CD8-positive, alpha-beta memory T cell (primary cell): ENCODE measurements at regions not wholly inside any gene's neighbourhood (a gene's known extent, or its start where the extent isn't known, plus 50 kb on each side); places are given as distances from the start of the nearest gene placed in this dataset.
"Not testable (repeated sequence)": the region's sequence is repeated elsewhere in the genome, so short reads cannot be mapped to it uniquely, and the experiment has no call there.

Source experiments
- CTCF ChIA-PET: fragments of 350-600 bp; sonication (Branson Sonifier 250); formaldehyde crosslinking; loops from one replicate; lab custom pipeline; 2021; ENCODE audit warnings: antibody characterized with exemption; lab: Charles Lee
- POLR2A ChIA-PET: fragments of 350-600 bp; sonication (Branson Sonifier 250); formaldehyde crosslinking; loops from one replicate; lab custom pipeline; 2021; ENCODE audit warnings: antibody characterized with exemption; lab: Charles Lee
- DNase-seq, 5 donors: peaks; one replicate each; pipeline versions ENCODE4 v3.0.0 to v3.0.0-alpha.2; 2020 to 2022; ENCODE audit warnings: mixed read lengths in 1 of 5
- H3K27ac ChIP-seq: one replicate; pipeline ENCODE4 v1.7.0; 2013; ENCODE audit warnings: low read depth, mild to moderate bottlenecking, low read length, moderate library complexity
- H3K27me3 ChIP-seq: 2 replicates; pipeline ENCODE4 v1.7.0; 2013; ENCODE audit warnings: low read length, mild to moderate bottlenecking; ENCODE audit not compliant: insufficient read depth, poor library complexity, severe bottlenecking
- H3K36me3 ChIP-seq: 2 replicates; pipeline ENCODE4 v1.7.0; 2013; ENCODE audit warnings: mild to moderate bottlenecking, low read length, moderate library complexity; ENCODE audit not compliant: insufficient read depth
- H3K4me1 ChIP-seq: 2 replicates; pipeline ENCODE4 v1.7.0; 2013; ENCODE audit warnings: mild to moderate bottlenecking, low read length, moderate library complexity; ENCODE audit not compliant: insufficient read depth
- H3K4me3 ChIP-seq: 2 replicates; pipeline ENCODE4 v1.7.0; 2013; ENCODE audit warnings: mild to moderate bottlenecking, low read length
- H3K9me3 ChIP-seq: 2 replicates; pipeline ENCODE4 v1.7.0; 2013; ENCODE audit warnings: mild to moderate bottlenecking, low read length
- H3K27ac Mint-ChIP-seq, 8 donors: one replicate each; pipeline ENCODE4 v1.8.0; 2020 to 2021; ENCODE audit warnings: mixed read lengths in 8 of 8, mild to moderate bottlenecking in 6 of 8, inconsistent platforms in 3 of 8, moderate library complexity in 3 of 8
- H3K27me3 Mint-ChIP-seq, 2 donors: one replicate each; pipeline ENCODE4 v1.8.0; 2020 to 2021; ENCODE audit warnings: mixed read lengths in 2 of 2, mild to moderate bottlenecking in 1 of 2, moderate library complexity in 1 of 2
- H3K36me3 Mint-ChIP-seq, 3 donors: one replicate each; pipeline ENCODE4 v1.8.0; 2020 to 2021; ENCODE audit warnings: mixed read lengths in 3 of 3, inconsistent platforms in 1 of 3, mild to moderate bottlenecking in 1 of 3
- H3K4me1 Mint-ChIP-seq, 3 donors: one replicate each; pipeline ENCODE4 v1.8.0; 2020 to 2021; ENCODE audit warnings: mixed read lengths in 3 of 3, inconsistent platforms in 1 of 3, mild to moderate bottlenecking in 1 of 3
- H3K4me3 Mint-ChIP-seq, 7 donors: one replicate each; pipeline ENCODE4 v1.8.0; 2020 to 2021; ENCODE audit warnings: mixed read lengths in 7 of 7, mild to moderate bottlenecking in 6 of 7, moderate library complexity in 4 of 7, inconsistent platforms in 2 of 7
- H3K9me3 Mint-ChIP-seq, 5 donors: one replicate each; pipeline ENCODE4 v1.8.0; 2020 to 2022; ENCODE audit warnings: mixed read lengths in 5 of 5, mild to moderate bottlenecking in 3 of 5, moderate library complexity in 2 of 5, inconsistent platforms in 1 of 5

GRCh38 chr12:31906557-31907301 is 52.5 kb upstream of the RESF1 start:
- Histone ChIP-seq H3K9me3 (no peaks in the 10 kb centered on the region), H3K4me3 (no peak overlapping the region), H3K36me3 (no peaks in the 10 kb centered on the region), H3K27ac (no peak overlapping the region), H3K4me1 (no peaks in the 10 kb centered on the region), H3K27me3 (no peaks in the 10 kb centered on the region)
- Mint-ChIP-seq H3K36me3 (peaks cover 3 to 27% (median 11%) of the 10 kb centered on the region in 3 donors), H3K4me1 (peaks cover 0 to 14% (median 8%) of the 10 kb centered on the region in 3 donors), H3K4me3 (no peak overlapping the region), H3K9me3 (peaks cover 13 to 25% (median 24%) of the 10 kb centered on the region in 5 donors), H3K27me3 (no peaks in the 10 kb centered on the region), H3K27ac (peak overlapping the region in 1 of 8 donors; percentile 46)
- ChIA-PET POLR2A (no interaction called here), CTCF (no interaction called here)
- no peak for DNase-seq

GRCh38 chr12:31903025-31903424 is 56.2 kb upstream of the RESF1 start:
- H3K27me3 Mint-ChIP-seq, result no peaks in the 10 kb centered on the region
- H3K27ac Mint-ChIP-seq, result no peak overlapping the region
- Histone ChIP-seq H3K9me3 (peaks cover 6% of the 10 kb centered on the region), H3K27ac (no peak overlapping the region), H3K4me3 (no peak overlapping the region), H3K4me1 (peaks cover 13% of the 10 kb centered on the region), H3K36me3 (no peaks in the 10 kb centered on the region), H3K27me3 (no peaks in the 10 kb centered on the region)
- ChIA-PET CTCF (interaction anchor here (0.9 kb wide), 1 partner anchor 221 kb away, joined by 3 read pairs; no protein-coding TSS in a partner anchor), POLR2A (interaction anchor here (0.7 kb wide), 1 partner anchor 98 kb away, joined by 3 read pairs; no protein-coding TSS in a partner anchor)
- H3K4me3 Mint-ChIP-seq, result no peak overlapping the region
- peaks cover 8 to 40% (median 12%) of the 10 kb centered on the region in 3 donors for H3K36me3 Mint-ChIP-seq
- H3K4me1 Mint-ChIP-seq, result peaks cover 15 to 31% (median 25%) of the 10 kb centered on the region in 3 donors
- no peak for DNase-seq
- H3K9me3 Mint-ChIP-seq, result peaks cover 17 to 41% (median 30%) of the 10 kb centered on the region in 5 donors

GRCh38 chr12:31900271-31900670 is 58.9 kb upstream of the RESF1 start:
- H3K27ac Mint-ChIP-seq, result peak overlapping the region in 2 of 8 donors; percentile 41 to 46
- no peaks in the 10 kb centered on the region for H3K27me3 Mint-ChIP-seq
- no peaks in the 10 kb centered on the region for H3K27me3 ChIP-seq
- no peak overlapping the region for H3K4me3 ChIP-seq
- H3K4me1 Mint-ChIP-seq, result peaks cover 39 to 48% (median 41%) of the 10 kb centered on the region in 3 donors
- H3K27ac ChIP-seq, result no peak overlapping the region
- no peak overlapping the region for H3K4me3 Mint-ChIP-seq
- peaks cover 36% of the 10 kb centered on the region for H3K4me1 ChIP-seq
- POLR2A ChIA-PET, result interaction anchor here (0.6 to 1.1 kb wide), 2 partner anchors 38 to 97 kb away, joined by 3 read pairs; no protein-coding TSS in a partner anchor
- no peaks in the 10 kb centered on the region for H3K36me3 ChIP-seq
- H3K36me3 Mint-ChIP-seq, result peaks cover 12 to 40% (median 24%) of the 10 kb centered on the region in 3 donors
- peaks cover 20% of the 10 kb centered on the region for H3K9me3 ChIP-seq
- CTCF ChIA-PET, result interaction anchor here (1.2 kb wide), 1 partner anchor 29 kb away, joined by 3 read pairs; no protein-coding TSS in a partner anchor
- peaks cover 13 to 44% (median 37%) of the 10 kb centered on the region in 5 donors for H3K9me3 Mint-ChIP-seq
- DNase-seq, result no peak

- Mint-ChIP-seq H3K9me3 (peaks cover 15 to 55% (median 48%) of the 10 kb centered on the region in 5 donors), H3K4me1 (peaks cover 46 to 58% (median 49%) of the 10 kb centered on the region in 3 donors), H3K36me3 (peaks cover 12 to 45% (median 29%) of the 10 kb centered on the region in 3 donors), H3K4me3 (peak overlapping the region in 4 of 7 donors; percentile 27 to 53 (median 32)), H3K27ac (peak overlapping the region; percentile 8 to 96 (median 72)), H3K27me3 (no peaks in the 10 kb centered on the region)
- Histone ChIP-seq H3K9me3 (peaks cover 26% of the 10 kb centered on the region), H3K27ac (no peak overlapping the region), H3K27me3 (no peaks in the 10 kb centered on the region), H3K4me3 (no peak overlapping the region), H3K36me3 (no peaks in the 10 kb centered on the region), H3K4me1 (peaks cover 48% of the 10 kb centered on the region)
- POLR2A ChIA-PET, result no interaction called here
- DNase-seq, result no peak
- CTCF ChIA-PET, result interaction anchor here (0.9 kb wide), 1 partner anchor 163 kb away, joined by 3 read pairs; no protein-coding TSS in a partner anchor
Observed at GRCh38 chr12:31899109-31899508, 60.1 kb upstream of the RESF1 start.

GRCh38 chr12:31897781-31898503 is 61.3 kb upstream of the RESF1 start:
- Mint-ChIP-seq H3K9me3 (peaks cover 15 to 62% (median 56%) of the 10 kb centered on the region in 5 donors), H3K4me3 (peak overlapping the region in 6 of 7 donors; percentile 58 to 75 (median 66)), H3K27me3 (no peaks in the 10 kb centered on the region), H3K36me3 (peaks cover 11 to 51% (median 35%) of the 10 kb centered on the region in 3 donors), H3K4me1 (peaks cover 46 to 68% (median 57%) of the 10 kb centered on the region in 3 donors), H3K27ac (peak overlapping the region; percentile 91 to 100 (median 94))
- POLR2A ChIA-PET, result interaction anchor here (0.6 to 2.4 kb wide), 6 partner anchors 31 to 238 kb away, joined by 3 to 30 read pairs (median 5); partner anchors contain the start of genes ETFBKMT and RESF1
- peaks cover 31% of the 10 kb centered on the region for H3K9me3 ChIP-seq
- peaks cover 58% of the 10 kb centered on the region for H3K4me1 ChIP-seq
- H3K4me3 ChIP-seq, result peak overlapping the region; percentile 12
- peak in 4 of 5 donors; percentile 9 to 67 (median 32) for DNase-seq
- CTCF ChIA-PET, result interaction anchor here (0.7 to 2.8 kb wide), 3 partner anchors 61 to 188 kb away, joined by 3 to 15 read pairs (median 6); partner anchors contain the start of gene RESF1
- no peaks in the 10 kb centered on the region for H3K27me3 ChIP-seq
- H3K27ac ChIP-seq, result no peak overlapping the region
- H3K36me3 ChIP-seq, result no peaks in the 10 kb centered on the region

- ChIA-PET CTCF (interaction anchor here (0.6 to 2.8 kb wide), 11 partner anchors 8 to 244 kb away, joined by 3 to 15 read pairs (median 6); partner anchors contain the start of genes AMN1 and RESF1), POLR2A (interaction anchor here (0.6 to 2.4 kb wide), 10 partner anchors 27 to 238 kb away, joined by 3 to 30 read pairs (median 4); partner anchors contain the start of genes AMN1, ETFBKMT and RESF1)
- peaks cover 49 to 72% (median 61%) of the 10 kb centered on the region in 3 donors for H3K4me1 Mint-ChIP-seq
- H3K27me3 ChIP-seq, DNase-seq, H3K4me3 ChIP-seq, H3K36me3 ChIP-seq, H3K27me3 Mint-ChIP-seq: not testable (repeated sequence)
- H3K9me3 Mint-ChIP-seq, result peaks cover 18 to 66% (median 64%) of the 10 kb centered on the region in 5 donors
- H3K27ac ChIP-seq, result peak overlapping the region; percentile 40
- peaks cover 32% of the 10 kb centered on the region for H3K9me3 ChIP-seq
- peak overlapping the region; percentile 64 to 80 (median 72) for H3K4me3 Mint-ChIP-seq
- peaks cover 67% of the 10 kb centered on the region for H3K4me1 ChIP-seq
- H3K27ac Mint-ChIP-seq, result peak overlapping the region; percentile 91 to 100 (median 94)
- peaks cover 13 to 55% (median 39%) of the 10 kb centered on the region in 3 donors for H3K36me3 Mint-ChIP-seq
Observed at GRCh38 chr12:31897092-31897491, 62.1 kb upstream of the RESF1 start.

- Histone ChIP-seq H3K36me3 (no peaks in the 10 kb centered on the region), H3K4me3 (no peak overlapping the region), H3K4me1 (peaks cover 72% of the 10 kb centered on the region), H3K9me3 (peaks cover 32% of the 10 kb centered on the region), H3K27me3 (no peaks in the 10 kb centered on the region), H3K27ac (peak overlapping the region; percentile 40)
- Mint-ChIP-seq H3K4me3 (peak overlapping the region; percentile 64 to 80 (median 72)), H3K36me3 (peaks cover 13 to 57% (median 40%) of the 10 kb centered on the region in 3 donors), H3K27me3 (no peaks in the 10 kb centered on the region), H3K4me1 (peaks cover 50 to 74% (median 63%) of the 10 kb centered on the region in 3 donors), H3K27ac (peak overlapping the region; percentile 91 to 100 (median 94)), H3K9me3 (peaks cover 19 to 67% (median 65%) of the 10 kb centered on the region in 5 donors)
- peak; percentile 66 to 94 (median 91) for DNase-seq
- CTCF ChIA-PET, result interaction anchor here (0.6 to 2.8 kb wide), 13 partner anchors 8 to 243 kb away, joined by 3 to 15 read pairs (median 5); partner anchors contain the start of genes AMN1 and RESF1
- POLR2A ChIA-PET, result interaction anchor here (0.5 to 2.4 kb wide), 14 partner anchors 28 to 237 kb away, joined by 3 to 30 read pairs (median 4); partner anchors contain the start of genes AMN1, ETFBKMT and RESF1
Observed at GRCh38 chr12:31896514-31897039, 62.6 kb upstream of the RESF1 start.
